GM12878 (cell line): ENCODE measurements at regions not wholly inside any gene's neighbourhood (a gene's known extent, or its start where the extent isn't known, plus 50 kb on each side); places are given as distances from the start of the nearest gene placed in this dataset.

Experiments
- ATAC-seq: fragments of 200-7000 bp; cut with Tn5 transposase; 3 replicates; pipeline ENCODE4 v1.9.1; 2020; ENCODE audit warnings: mild to moderate bottlenecking, moderate library complexity
- BruUV-seq: library from RNA; stranded (reverse); fragments of 400-500 nt; replicated peaks from 2 replicates; lab custom pipeline; 2021; lab: Mats Ljungman, UMichigan
- CTCF ChIA-PET: fragments of 300-600 bp; sonication (Branson Sonifier 250); formaldehyde crosslinking; extraction: SDS; loops from one replicate; lab custom pipeline; 2021; ENCODE audit warnings: inconsistent platforms; lab: Yijun Ruan, JAX
- POLR2A ChIA-PET: fragments of 350-600 bp; formaldehyde crosslinking; extraction: SDS; loops from one replicate; lab custom pipeline; 2021; ENCODE audit warnings: inconsistent platforms; lab: Charles Lee
- RAD21 ChIA-PET: fragments of 300-600 bp; sonication (Branson Sonifier 250); formaldehyde crosslinking; loops from one replicate; lab custom pipeline; 2023; ENCODE audit warnings: antibody characterized with exemption; ENCODE audit not compliant: unreplicated experiment; lab: Charles Lee
- SMC1A ChIA-PET: fragments of 300-600 bp; sonication (Branson Sonifier 250); formaldehyde crosslinking; loops from one replicate; lab custom pipeline; 2023; ENCODE audit not compliant: unreplicated experiment, uncharacterized antibody; lab: Charles Lee
- DNase-seq: peaks from one replicate; pipeline ENCODE4 v3.0.0-alpha.2; 2011; ENCODE audit warnings: low read depth, low spot score
- FAIRE-seq: peaks from 3 replicates; lab custom pipeline; 2011; peaks lifted over from hg19 to GRCh38; lab: Jason Lieb, UNC
- H2AFZ ChIP-seq: 2 replicates; pipeline ENCODE4 v1.6.0; 2011; ENCODE audit warnings: low read depth, low read length, control low read depth; ENCODE audit not compliant: control insufficient read depth
- H3K27ac ChIP-seq: 2 replicates; pipeline ENCODE4 v1.5.1; 2011; ENCODE audit warnings: control low read depth; ENCODE audit not compliant: control insufficient read depth, insufficient read depth
- H3K27me3 ChIP-seq, 2 experiments: replicated peaks in 1 of 2; 2 replicates each; pipeline versions ENCODE4 v1.6.0 to v1.6.1; 2011; ENCODE audit warnings: low read length in 1 of 2; ENCODE audit not compliant: control insufficient read depth in 2 of 2, insufficient read depth in 2 of 2
- H3K36me3 ChIP-seq, 2 experiments: 2 replicates each; pipeline ENCODE4 v1.5.1; 2011; ENCODE audit warnings: low read length in 1 of 2; ENCODE audit not compliant: control insufficient read depth in 2 of 2, insufficient read depth in 2 of 2
- H3K4me1 ChIP-seq: 2 replicates; pipeline ENCODE4 v1.6.1; 2011; ENCODE audit warnings: mild to moderate bottlenecking, low read length, moderate library complexity, mixed read lengths; ENCODE audit not compliant: control insufficient read depth, insufficient read depth
- H3K4me2 ChIP-seq: 2 replicates; pipeline ENCODE4 v1.6.0; 2011; ENCODE audit warnings: control low read depth; ENCODE audit not compliant: control insufficient read depth, insufficient read depth
- H3K4me3 ChIP-seq: fragments of 200-600 bp; sonication (generic); 2 replicates; pipeline ENCODE4 v1.5.1; 2016
- H3K79me2 ChIP-seq: 2 replicates; pipeline ENCODE4 v1.6.0; 2011; ENCODE audit warnings: low read length; ENCODE audit not compliant: control insufficient read depth, insufficient read depth
- H3K9ac ChIP-seq: 2 replicates; pipeline ENCODE4 v1.8.0; 2011; ENCODE audit warnings: low read length, control low read depth, mixed read lengths; ENCODE audit not compliant: control insufficient read depth, insufficient read depth
- H3K9me3 ChIP-seq: replicated peaks from 3 replicates; pipeline ENCODE4 v1.5.1; 2011; ENCODE audit warnings: mild to moderate bottlenecking, low read length; ENCODE audit not compliant: control insufficient read depth, insufficient read depth
- H4K20me1 ChIP-seq: 2 replicates; pipeline ENCODE4 v1.6.0; 2011; ENCODE audit not compliant: control insufficient read depth, insufficient read depth
- ATF7 ChIP-seq: fragments of 450-650 bp; IDR thresholded peaks from 2 replicates; pipeline ENCODE4 v1.6.1; 2016; ENCODE audit warnings: low read depth, mild to moderate bottlenecking
- HDAC2 ChIP-seq: fragments of 200-600 bp; sonication (generic); IDR thresholded peaks from 2 replicates; pipeline ENCODE4 v1.6.1; 2017
- JUNB ChIP-seq: IDR thresholded peaks from 2 replicates; pipeline ENCODE4 v1.6.1; 2016; ENCODE audit warnings: antibody characterized with exemption, mild to moderate bottlenecking
- MEF2A ChIP-seq: IDR thresholded peaks from 2 replicates; pipeline ENCODE4 v1.6.1; 2011; ENCODE audit warnings: low read depth, mild to moderate bottlenecking, low read length, moderate library complexity; ENCODE audit not compliant: insufficient read depth
- MEF2B ChIP-seq: fragments of 450-650 bp; IDR thresholded peaks from 2 replicates; pipeline ENCODE4 v1.6.1; 2018; ENCODE audit warnings: mild to moderate bottlenecking, moderate library complexity; ENCODE audit not compliant: partially characterized antibody, poor library complexity, severe bottlenecking
- MLLT1 ChIP-seq: fragments of 450-650 bp; IDR thresholded peaks from 2 replicates; pipeline ENCODE4 v1.6.1; 2016; ENCODE audit warnings: mild to moderate bottlenecking
- MXI1 ChIP-seq: fragments of 150-350 bp; IDR thresholded peaks from 2 replicates; pipeline ENCODE4 v1.6.1; 2011; ENCODE audit warnings: low read depth, mild to moderate bottlenecking, inconsistent platforms, low read length, improper control_type of control experiment
- NFIC ChIP-seq: IDR thresholded peaks from 2 replicates; pipeline ENCODE4 v1.6.1; 2012; ENCODE audit warnings: low read depth, mild to moderate bottlenecking, inconsistent platforms, low read length, moderate library complexity
- RAD51 ChIP-seq: fragments of 450-650 bp; IDR thresholded peaks from 2 replicates; pipeline ENCODE4 v1.6.1; 2016; ENCODE audit warnings: moderate library complexity, mild to moderate bottlenecking, inconsistent platforms
- RUNX3 ChIP-seq: IDR thresholded peaks from 2 replicates; pipeline ENCODE4 v1.6.1; 2012; ENCODE audit warnings: low read length, inconsistent platforms
- YBX1 ChIP-seq: fragments of 450-650 bp; IDR thresholded peaks from 2 replicates; pipeline ENCODE4 v1.6.1; 2016; ENCODE audit warnings: antibody characterized with exemption
- ZNF384 ChIP-seq: IDR thresholded peaks from 2 replicates; pipeline ENCODE4 v1.6.1; 2012; ENCODE audit warnings: low read depth, mild to moderate bottlenecking, low read length, improper control_type of control experiment, borderline replicate concordance
- WGBS: methylation state at CpG from one replicate; pipeline ENCODE4 v1.1.6; 2016; ENCODE audit warnings: low lambda C conversion rate; ENCODE audit not compliant: insufficient replicate concordance, insufficient coverage; ENCODE audit errors: missing lambda C conversion rate; 5-methylcytosine and 5-hydroxymethylcytosine counted together
- in situ Hi-C: fragments of 300-500 bp; cut with MboI; formaldehyde crosslinking; loops from 9 replicates; pipeline ENCODE4 v1.14.3; 2018; ENCODE audit warnings: mixed read lengths
- intact Hi-C: fragments of 100-400 bp; cut with micrococcal nuclease; formaldehyde crosslinking; loops from one replicate; pipeline ENCODE4 v1.14.2; 2022; ENCODE audit not compliant: unreplicated experiment
- TF ChIP-seq, protein P1 (sequence below): fragments of 150-350 bp; IDR thresholded peaks from 2 replicates; pipeline ENCODE4 v1.6.1; 2016; ENCODE audit warnings: low read depth, low read length
- TF ChIP-seq, protein P2 (sequence below): IDR thresholded peaks from 2 replicates; pipeline ENCODE4 v1.6.1; 2012; ENCODE audit warnings: low read length, inconsistent platforms
- TF ChIP-seq, protein P3 (sequence below): fragments of 450-650 bp; IDR thresholded peaks from 2 replicates; pipeline ENCODE4 v1.6.1; 2018; ENCODE audit warnings: mild to moderate bottlenecking, low read depth, moderate library complexity; ENCODE audit not compliant: partially characterized antibody
- TF ChIP-seq, protein P4 (sequence below): IDR thresholded peaks from 2 replicates; pipeline ENCODE4 v1.6.1; 2011; ENCODE audit warnings: borderline replicate concordance, low read depth, mild to moderate bottlenecking, moderate library complexity, mixed read lengths, low read length; ENCODE audit not compliant: insufficient read depth; ENCODE audit errors: extremely low read length

DNA sequence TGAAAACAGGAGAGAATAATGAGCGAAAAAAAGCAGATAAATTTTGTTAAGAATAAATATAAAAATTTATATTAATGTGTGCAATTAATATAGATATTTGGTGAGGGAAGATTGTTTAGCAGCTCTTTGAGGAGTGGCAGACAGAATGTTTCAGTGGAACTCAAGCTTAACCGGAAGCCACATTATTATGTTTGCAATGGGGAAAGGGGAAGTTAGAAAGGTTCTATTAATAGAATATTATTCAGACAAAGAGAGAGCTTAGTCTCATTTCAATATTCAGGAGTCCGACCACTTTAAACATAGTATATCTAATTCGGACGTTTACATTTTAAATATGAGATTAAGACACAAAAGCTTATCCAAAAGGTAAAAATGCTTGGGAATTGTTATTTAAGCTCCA is 81.6 kb upstream of the KHDRBS2 start:
- H3K9ac ChIP-seq = no peak overlapping the region
- DNase-seq (no peak), FAIRE-seq (no peak), ATAC-seq (peak; percentile 78)
- no peak overlapping the region for H3K4me3 ChIP-seq
- WGBS = 2% methylated on average over 5 of the region's 5 CpGs
- no peaks in the 10 kb centered on the region for H4K20me1 ChIP-seq
- H2AFZ ChIP-seq = no peak overlapping the region
- H3K27me3 ChIP-seq = no peaks in the 10 kb centered on the region
- no peaks in the 10 kb centered on the region for H3K4me1 ChIP-seq
- no TSS peak for BruUV-seq
- in situ Hi-C loops (no loop called here), intact Hi-C loops (no loop called here)
- H3K79me2 ChIP-seq = no peaks in the 10 kb centered on the region
- H3K9me3 ChIP-seq = no peaks in the 10 kb centered on the region
- no peaks in the 10 kb centered on the region for H3K36me3 ChIP-seq
- H3K4me2 ChIP-seq = no peak overlapping the region
- H3K27ac ChIP-seq = no peak overlapping the region
- POLR2A ChIA-PET = no interaction called here
- CTCF ChIA-PET = no interaction called here
- RAD21 ChIA-PET = no interaction called here
- SMC1A ChIA-PET = no interaction called here
- peak; percentile 42 for TF ChIP-seq MEF2B
- TF ChIP-seq, protein P1, sequence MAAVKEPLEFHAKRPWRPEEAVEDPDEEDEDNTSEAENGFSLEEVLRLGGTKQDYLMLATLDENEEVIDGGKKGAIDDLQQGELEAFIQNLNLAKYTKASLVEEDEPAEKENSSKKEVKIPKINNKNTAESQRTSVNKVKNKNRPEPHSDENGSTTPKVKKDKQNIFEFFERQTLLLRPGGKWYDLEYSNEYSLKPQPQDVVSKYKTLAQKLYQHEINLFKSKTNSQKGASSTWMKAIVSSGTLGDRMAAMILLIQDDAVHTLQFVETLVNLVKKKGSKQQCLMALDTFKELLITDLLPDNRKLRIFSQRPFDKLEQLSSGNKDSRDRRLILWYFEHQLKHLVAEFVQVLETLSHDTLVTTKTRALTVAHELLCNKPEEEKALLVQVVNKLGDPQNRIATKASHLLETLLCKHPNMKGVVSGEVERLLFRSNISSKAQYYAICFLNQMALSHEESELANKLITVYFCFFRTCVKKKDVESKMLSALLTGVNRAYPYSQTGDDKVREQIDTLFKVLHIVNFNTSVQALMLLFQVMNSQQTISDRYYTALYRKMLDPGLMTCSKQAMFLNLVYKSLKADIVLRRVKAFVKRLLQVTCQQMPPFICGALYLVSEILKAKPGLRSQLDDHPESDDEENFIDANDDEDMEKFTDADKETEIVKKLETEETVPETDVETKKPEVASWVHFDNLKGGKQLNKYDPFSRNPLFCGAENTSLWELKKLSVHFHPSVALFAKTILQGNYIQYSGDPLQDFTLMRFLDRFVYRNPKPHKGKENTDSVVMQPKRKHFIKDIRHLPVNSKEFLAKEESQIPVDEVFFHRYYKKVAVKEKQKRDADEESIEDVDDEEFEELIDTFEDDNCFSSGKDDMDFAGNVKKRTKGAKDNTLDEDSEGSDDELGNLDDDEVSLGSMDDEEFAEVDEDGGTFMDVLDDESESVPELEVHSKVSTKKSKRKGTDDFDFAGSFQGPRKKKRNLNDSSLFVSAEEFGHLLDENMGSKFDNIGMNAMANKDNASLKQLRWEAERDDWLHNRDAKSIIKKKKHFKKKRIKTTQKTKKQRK = no peak
- no peak for TF ChIP-seq ATF7
- TF ChIP-seq RUNX3 = 0 out of 2 replicates have a peak, but pooled peaks have one; percentile 9
- TF ChIP-seq, protein P2, sequence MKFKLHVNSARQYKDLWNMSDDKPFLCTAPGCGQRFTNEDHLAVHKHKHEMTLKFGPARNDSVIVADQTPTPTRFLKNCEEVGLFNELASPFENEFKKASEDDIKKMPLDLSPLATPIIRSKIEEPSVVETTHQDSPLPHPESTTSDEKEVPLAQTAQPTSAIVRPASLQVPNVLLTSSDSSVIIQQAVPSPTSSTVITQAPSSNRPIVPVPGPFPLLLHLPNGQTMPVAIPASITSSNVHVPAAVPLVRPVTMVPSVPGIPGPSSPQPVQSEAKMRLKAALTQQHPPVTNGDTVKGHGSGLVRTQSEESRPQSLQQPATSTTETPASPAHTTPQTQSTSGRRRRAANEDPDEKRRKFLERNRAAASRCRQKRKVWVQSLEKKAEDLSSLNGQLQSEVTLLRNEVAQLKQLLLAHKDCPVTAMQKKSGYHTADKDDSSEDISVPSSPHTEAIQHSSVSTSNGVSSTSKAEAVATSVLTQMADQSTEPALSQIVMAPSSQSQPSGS = peak; percentile 38; the same call in 1 of the 2 replicates
- TF ChIP-seq RAD51 = no peak
- TF ChIP-seq HDAC2 = no peak
- TF ChIP-seq, protein P3, sequence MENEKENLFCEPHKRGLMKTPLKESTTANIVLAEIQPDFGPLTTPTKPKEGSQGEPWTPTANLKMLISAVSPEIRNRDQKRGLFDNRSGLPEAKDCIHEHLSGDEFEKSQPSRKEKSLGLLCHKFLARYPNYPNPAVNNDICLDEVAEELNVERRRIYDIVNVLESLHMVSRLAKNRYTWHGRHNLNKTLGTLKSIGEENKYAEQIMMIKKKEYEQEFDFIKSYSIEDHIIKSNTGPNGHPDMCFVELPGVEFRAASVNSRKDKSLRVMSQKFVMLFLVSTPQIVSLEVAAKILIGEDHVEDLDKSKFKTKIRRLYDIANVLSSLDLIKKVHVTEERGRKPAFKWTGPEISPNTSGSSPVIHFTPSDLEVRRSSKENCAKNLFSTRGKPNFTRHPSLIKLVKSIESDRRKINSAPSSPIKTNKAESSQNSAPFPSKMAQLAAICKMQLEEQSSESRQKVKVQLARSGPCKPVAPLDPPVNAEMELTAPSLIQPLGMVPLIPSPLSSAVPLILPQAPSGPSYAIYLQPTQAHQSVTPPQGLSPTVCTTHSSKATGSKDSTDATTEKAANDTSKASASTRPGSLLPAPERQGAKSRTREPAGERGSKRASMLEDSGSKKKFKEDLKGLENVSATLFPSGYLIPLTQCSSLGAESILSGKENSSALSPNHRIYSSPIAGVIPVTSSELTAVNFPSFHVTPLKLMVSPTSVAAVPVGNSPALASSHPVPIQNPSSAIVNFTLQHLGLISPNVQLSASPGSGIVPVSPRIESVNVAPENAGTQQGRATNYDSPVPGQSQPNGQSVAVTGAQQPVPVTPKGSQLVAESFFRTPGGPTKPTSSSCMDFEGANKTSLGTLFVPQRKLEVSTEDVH = no peak
- peak; percentile 34; the same call in 1 of the 2 replicates for TF ChIP-seq JUNB
- TF ChIP-seq MLLT1 = no peak
- peak; percentile 85 for TF ChIP-seq MEF2A
- no peak for TF ChIP-seq ZNF384
- 0 out of 2 replicates have a peak, but pooled peaks have one; percentile 18 for TF ChIP-seq NFIC
- TF ChIP-seq, protein P4, sequence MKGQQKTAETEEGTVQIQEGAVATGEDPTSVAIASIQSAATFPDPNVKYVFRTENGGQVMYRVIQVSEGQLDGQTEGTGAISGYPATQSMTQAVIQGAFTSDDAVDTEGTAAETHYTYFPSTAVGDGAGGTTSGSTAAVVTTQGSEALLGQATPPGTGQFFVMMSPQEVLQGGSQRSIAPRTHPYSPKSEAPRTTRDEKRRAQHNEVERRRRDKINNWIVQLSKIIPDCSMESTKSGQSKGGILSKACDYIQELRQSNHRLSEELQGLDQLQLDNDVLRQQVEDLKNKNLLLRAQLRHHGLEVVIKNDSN = no peak
- no peak for TF ChIP-seq MXI1
- TF ChIP-seq YBX1 = no peak
